Renal cortical epithelial cell (primary cell): ENCODE measurements at regions not wholly inside any gene's neighbourhood (a gene's known extent, or its start where the extent isn't known, plus 50 kb on each side); places are given as distances from the start of the nearest gene placed in this dataset.
"Not testable (repeated sequence)": the region's sequence is repeated elsewhere in the genome, so short reads cannot be mapped to it uniquely, and the experiment has no call there.

Source experiments
- DNase-seq: peaks from one replicate; pipeline ENCODE4 v3.0.0-alpha.2; 2011; ENCODE audit warnings: low read depth

- DNase-seq: no peak
Measured at GRCh38 chr4:118410138-118410537, 57.3 kb upstream of the PRSS12 start.

GRCh38 chr4:118417325-118417724 lies 64.5 kb upstream of the PRSS12 start:
- DNase-seq: no peak

- not testable (repeated sequence) for DNase-seq
Measured at GRCh38 chr4:118417800-118418199, 65.0 kb upstream of the PRSS12 start.

- DNase-seq: not testable (repeated sequence)
Measured at GRCh38 chr4:118418396-118418795, 65.6 kb upstream of the PRSS12 start.

- DNase-seq: peak; percentile 34
Measured at GRCh38 chr4:118419626-118420025, 66.8 kb upstream of the PRSS12 start.

- DNase-seq: not testable (repeated sequence)
Measured at GRCh38 chr4:118424062-118424461, 71.3 kb upstream of the PRSS12 start.

GRCh38 chr4:118428881-118429280 lies 76.1 kb upstream of the PRSS12 start:
- not testable (repeated sequence) for DNase-seq

GRCh38 chr4:118432359-118432758 lies 79.6 kb upstream of the PRSS12 start:
- not testable (repeated sequence) for DNase-seq

GRCh38 chr4:118433612-118434375 lies 81.0 kb upstream of the PRSS12 start:
- DNase-seq: not testable (repeated sequence)

- DNase-seq: not testable (repeated sequence)
Measured at GRCh38 chr4:118435415-118435814, 82.6 kb upstream of the PRSS12 start.

- not testable (repeated sequence) for DNase-seq
Measured at GRCh38 chr4:118442115-118442837, 89.5 kb upstream of the PRSS12 start.

GRCh38 chr4:118447397-118447796 lies 94.6 kb upstream of the PRSS12 start:
- DNase-seq: not testable (repeated sequence)

GRCh38 chr4:118454857-118455256 lies 102.1 kb upstream of the PRSS12 start:
- DNase-seq: not testable (repeated sequence)

- DNase-seq: not testable (repeated sequence)
Measured at GRCh38 chr4:118461435-118461834, 108.6 kb upstream of the PRSS12 start.

- DNase-seq: not testable (repeated sequence)
Measured at GRCh38 chr4:118465831-118466230, 113.0 kb upstream of the PRSS12 start.

GRCh38 chr4:118474001-118474626 lies 121.3 kb upstream of the PRSS12 start:
- peak; percentile 43 for DNase-seq

- not testable (repeated sequence) for DNase-seq
Measured at GRCh38 chr4:118474771-118475170, 122.0 kb upstream of the PRSS12 start.

GRCh38 chr4:118475901-118476300 lies 123.1 kb upstream of the PRSS12 start:
- not testable (repeated sequence) for DNase-seq

GRCh38 chr4:118477826-118478225 lies 125.0 kb upstream of the PRSS12 start:
- not testable (repeated sequence) for DNase-seq

GRCh38 chr4:118485801-118486314 lies 133.1 kb upstream of the PRSS12 start:
- not testable (repeated sequence) for DNase-seq

- DNase-seq: not testable (repeated sequence)
Measured at GRCh38 chr4:118492963-118493362, 140.2 kb upstream of the PRSS12 start.

- DNase-seq: not testable (repeated sequence)
Measured at GRCh38 chr4:118494437-118494836, 141.6 kb upstream of the PRSS12 start.
